ENCODE measurements at regions not wholly inside any gene's neighbourhood (a gene's known extent, or its start where the extent isn't known, plus 50 kb on each side); places are given as distances from the start of the nearest gene placed in this dataset.

DNA sequence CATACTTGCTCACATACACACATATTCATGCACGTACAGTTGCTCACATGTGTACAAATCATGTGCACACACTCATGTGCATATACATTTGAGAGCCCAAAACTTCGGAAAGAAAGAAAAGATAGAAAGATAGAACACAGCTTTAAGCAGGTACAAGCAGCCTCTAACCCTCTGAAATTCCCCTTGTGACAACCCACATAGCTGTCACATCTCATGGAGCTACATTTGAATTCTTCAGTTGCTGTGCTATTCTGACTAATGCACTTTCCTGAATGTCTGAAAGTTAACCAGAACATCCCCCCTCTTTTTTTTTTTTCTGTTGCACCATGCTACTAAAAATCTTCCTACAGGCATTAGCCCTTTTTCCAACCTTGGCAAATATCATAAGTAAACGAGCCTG is 51.9 kb upstream of the KCNA5 start:
- Histone ChIP-seq H3K4me1 (ENCODE audit: control insufficient read depth, insufficient read depth, low read length) (no peaks in the 10 kb centered on the region), H3K4me3 (ENCODE audit: low read length) (no peak overlapping the region), H3K27ac (ENCODE audit: low read length) (no peak overlapping the region), H3K9me3 (ENCODE audit: control insufficient read depth, low read depth, low read length) (no peaks in the 10 kb centered on the region), H3K36me3 (ENCODE audit: control insufficient read depth, insufficient read depth, low read length) (no peaks in the 10 kb centered on the region), H3K27me3 (ENCODE audit: control insufficient read depth, insufficient read depth, low read length) (peaks cover 25% of the 10 kb centered on the region)
- WGBS (ENCODE audit: insufficient coverage, low lambda C conversion rate) = no CpG with 5 or more reads among the region's 3 CpGs
- no peak for DNase-seq

DNA sequence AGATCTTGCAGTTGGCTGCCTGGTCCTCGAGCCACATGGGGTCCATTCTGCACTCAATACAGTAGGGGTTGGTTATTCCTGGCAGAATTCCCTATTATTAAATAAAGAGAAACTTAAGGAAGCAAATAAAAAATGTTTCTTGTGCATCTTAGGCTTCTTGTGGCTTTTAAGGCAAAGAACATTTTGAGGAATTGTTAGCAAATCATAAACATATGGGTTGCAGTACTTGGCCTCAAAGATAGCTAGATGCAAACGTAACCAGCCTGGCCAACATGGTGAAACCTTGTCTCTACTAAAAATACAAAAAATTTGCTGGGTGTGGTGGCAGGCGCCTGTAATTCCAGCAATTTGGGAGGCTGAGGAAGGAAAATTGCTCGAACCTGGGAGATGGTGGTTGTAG is 50.8 kb upstream of the KCNA5 start:
- Histone ChIP-seq H3K27me3 (ENCODE audit: control insufficient read depth, insufficient read depth, low read length) (peaks cover 27% of the 10 kb centered on the region), H3K4me1 (ENCODE audit: control insufficient read depth, insufficient read depth, low read length) (no peaks in the 10 kb centered on the region), H3K4me3 (ENCODE audit: low read length) (no peak overlapping the region), H3K36me3 (ENCODE audit: control insufficient read depth, insufficient read depth, low read length) (no peaks in the 10 kb centered on the region), H3K9me3 (ENCODE audit: control insufficient read depth, low read depth, low read length) (no peaks in the 10 kb centered on the region), H3K27ac (ENCODE audit: low read length) (no peak overlapping the region)
- 100% methylated on average over 1 of the region's 4 CpGs for WGBS (ENCODE audit: insufficient coverage, low lambda C conversion rate)
- no peak for DNase-seq
